Activated naive CD4-positive, alpha-beta T cell treated with anti-CD3 and anti-CD28 coated beads, Interleukin-2, amount 50 U/mL, for 72 hours (primary cell): ENCODE measurements at regions not wholly inside any gene's neighbourhood (a gene's known extent, or its start where the extent isn't known, plus 50 kb on each side); places are given as distances from the start of the nearest gene placed in this dataset.
"Not testable (repeated sequence)": the region's sequence is repeated elsewhere in the genome, so short reads cannot be mapped to it uniquely, and the experiment has no call there.

ENCODE experiments used
- ATAC-seq, 2 donors: fragments of 150-1000 bp; cut with Tn5 transposase; 2 replicates each; pipeline ENCODE4 v1.10.0; 2021; ENCODE audit warnings: mild to moderate bottlenecking in 2 of 2, moderate library complexity in 2 of 2
- DNase-seq, 2 donors: peaks; one replicate each; pipeline ENCODE4 v3.0.0; 2021 to 2022; ENCODE audit warnings: low spot score in 2 of 2
- H3K27ac Mint-ChIP-seq, 2 donors: one replicate each; pipeline ENCODE4 v1.8.0; 2022; ENCODE audit warnings: mild to moderate bottlenecking in 2 of 2, mixed read lengths in 2 of 2
- H3K36me3 Mint-ChIP-seq, 2 donors: one replicate each; pipeline ENCODE4 v1.8.0; 2022; ENCODE audit warnings: mixed read lengths in 2 of 2
- H3K9me3 Mint-ChIP-seq, 2 donors: one replicate each; pipeline ENCODE4 v1.8.0; 2022; ENCODE audit warnings: mixed read lengths in 2 of 2

- H3K9me3 Mint-ChIP-seq, result peaks cover 0 to 3% of the 10 kb centered on the region in 2 donors
- peak; percentile 66 to 73 for ATAC-seq
- H3K36me3 Mint-ChIP-seq, result no peaks in the 10 kb centered on the region
- DNase-seq, result no peak
- H3K27ac Mint-ChIP-seq, result no peak overlapping the region
These were observed 230.2 kb downstream of the ZNF621 start for GRCh38 chr3:40754994-40755393.

DNA sequence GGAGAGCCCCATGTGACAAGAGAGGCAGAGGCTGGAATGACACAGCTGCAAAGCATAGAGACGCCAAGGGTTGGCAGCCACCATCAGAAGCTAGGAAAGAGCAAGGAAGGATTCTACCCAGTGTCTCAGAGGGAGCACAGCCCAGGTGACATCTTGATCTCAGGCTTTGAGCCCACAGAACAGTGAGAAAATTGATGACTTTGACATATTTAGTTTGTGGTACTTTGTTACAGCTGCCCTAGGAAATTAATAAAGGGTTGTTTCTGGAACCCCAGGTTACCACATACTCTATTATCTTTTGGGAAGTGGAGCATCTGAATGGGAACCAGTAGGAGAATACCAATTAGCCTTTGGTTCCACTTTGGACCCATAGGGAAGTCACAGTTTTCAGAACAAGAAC is 231.7 kb downstream of the ZNF621 start:
- Mint-ChIP-seq H3K27ac (no peak overlapping the region), H3K36me3 (peaks cover 0 to 5% of the 10 kb centered on the region in 2 donors), H3K9me3 (peaks cover 4 to 7% of the 10 kb centered on the region in 2 donors)
- ATAC-seq (no peak), DNase-seq (no peak)

DNA sequence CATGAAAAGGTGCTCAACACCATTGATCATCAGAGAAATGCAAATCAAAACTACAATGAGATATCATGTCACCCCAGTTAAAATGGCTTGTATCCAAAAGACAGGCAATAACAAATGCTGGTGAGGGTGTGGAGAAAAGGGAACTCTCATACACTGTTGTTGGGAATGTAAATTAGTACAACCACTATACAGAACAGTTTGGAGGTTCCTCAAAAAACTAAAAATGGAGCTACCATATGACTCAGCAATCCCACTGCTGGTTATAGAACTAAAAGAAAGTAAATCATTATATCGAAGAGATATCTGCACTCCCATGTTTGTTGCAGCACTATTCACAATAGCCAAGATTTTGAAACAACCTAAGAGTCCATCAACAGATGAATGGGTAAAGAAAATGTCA is 238.0 kb downstream of the ZNF621 start:
- not testable (repeated sequence) for H3K9me3 Mint-ChIP-seq, H3K27ac Mint-ChIP-seq, H3K36me3 Mint-ChIP-seq, ATAC-seq, DNase-seq

DNA sequence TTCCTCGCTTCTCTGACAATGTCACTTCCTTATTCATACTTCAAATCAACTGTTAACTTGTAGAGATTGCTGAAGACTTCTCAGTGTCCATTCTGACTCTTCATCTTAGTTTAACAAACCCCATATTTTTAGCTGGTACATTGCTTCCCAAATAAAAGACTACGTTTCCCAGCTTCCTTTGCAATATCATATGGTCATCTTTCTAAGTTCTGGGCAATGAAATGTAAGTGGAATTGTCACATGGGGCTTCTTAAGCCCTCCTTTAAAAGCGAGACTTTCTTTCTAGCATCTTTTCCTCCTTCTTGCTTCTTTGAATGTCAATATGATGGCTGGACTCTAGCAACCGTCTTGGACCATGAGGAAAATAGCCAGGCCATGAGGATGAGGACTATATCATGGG is 239.0 kb downstream of the ZNF621 start:
- DNase-seq (no peak), ATAC-seq (no peak)
- Mint-ChIP-seq H3K36me3 (peaks cover 0 to 5% of the 10 kb centered on the region in 2 donors), H3K9me3 (peaks cover 4% of the 10 kb centered on the region in 2 donors), H3K27ac (no peak overlapping the region)

GRCh38 chr3:40764747-40765146 is 240.0 kb downstream of the ZNF621 start:
- DNase-seq, result no peak
- Mint-ChIP-seq H3K36me3 (peaks cover 0 to 5% of the 10 kb centered on the region in 2 donors), H3K9me3 (peaks cover 4% of the 10 kb centered on the region in 2 donors), H3K27ac (no peak overlapping the region)
- ATAC-seq, result no peak

- peak in 1 of 2 donors; percentile 68 for ATAC-seq
- peaks cover 3 to 4% of the 10 kb centered on the region in 2 donors for H3K9me3 Mint-ChIP-seq
- H3K27ac Mint-ChIP-seq, result no peak overlapping the region
- peaks cover 0 to 4% of the 10 kb centered on the region in 2 donors for H3K36me3 Mint-ChIP-seq
- DNase-seq, result no peak
These were observed 241.1 kb downstream of the ZNF621 start for GRCh38 chr3:40765884-40766283.

GRCh38 chr3:40766396-40766795 is 241.6 kb downstream of the ZNF621 start:
- DNase-seq (no peak), ATAC-seq (no peak)
- Mint-ChIP-seq H3K9me3 (no peaks in the 10 kb centered on the region), H3K27ac (peak overlapping the region in 1 of 2 donors; percentile 38), H3K36me3 (no peaks in the 10 kb centered on the region)

- ATAC-seq (no peak), DNase-seq (no peak)
- Mint-ChIP-seq H3K9me3 (no peaks in the 10 kb centered on the region), H3K36me3 (no peaks in the 10 kb centered on the region), H3K27ac (no peak overlapping the region)
These were observed 243.3 kb downstream of the ZNF621 start for GRCh38 chr3:40768046-40768445.

- no peak for DNase-seq
- no peak for ATAC-seq
- H3K36me3 Mint-ChIP-seq, result no peaks in the 10 kb centered on the region
- H3K27ac Mint-ChIP-seq, result no peak overlapping the region
- no peaks in the 10 kb centered on the region for H3K9me3 Mint-ChIP-seq
These were observed 243.8 kb downstream of the ZNF621 start for GRCh38 chr3:40768536-40768935.

GRCh38 chr3:40770061-40770460 is 245.3 kb downstream of the ZNF621 start:
- no peak for DNase-seq

DNA sequence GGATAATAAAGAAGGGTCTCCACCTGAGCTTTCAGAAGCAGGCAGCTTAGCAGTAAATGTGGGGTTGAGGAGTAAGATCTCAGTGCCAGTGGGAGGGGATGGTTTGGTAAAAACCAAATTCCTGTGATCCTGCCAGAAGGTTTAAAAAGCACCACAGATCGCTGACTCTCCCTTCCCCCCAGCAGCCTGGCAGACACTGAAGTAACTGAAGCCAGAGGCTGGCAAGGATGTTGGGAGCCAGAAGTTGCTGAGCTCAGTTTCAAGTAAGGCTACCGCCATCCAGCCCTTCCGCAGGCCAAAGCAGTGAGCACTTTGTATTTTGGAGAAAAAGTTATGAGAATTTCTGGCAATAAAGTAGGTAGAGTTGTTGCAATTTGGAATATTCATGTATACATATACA is 246.4 kb downstream of the ZNF621 start:
- Mint-ChIP-seq H3K36me3 (no peaks in the 10 kb centered on the region), H3K27ac (no peak overlapping the region), H3K9me3 (no peaks in the 10 kb centered on the region)
- no peak for ATAC-seq
- DNase-seq, result no peak

More at GRCh38 chr3:40770061-40770460, 245.3 kb downstream of the ZNF621 start:
- Mint-ChIP-seq H3K27ac (no peak overlapping the region), H3K36me3 (no peaks in the 10 kb centered on the region), H3K9me3 (no peaks in the 10 kb centered on the region)
- peak in 1 of 2 donors; percentile 63 for ATAC-seq

GRCh38 chr3:40779039-40779438 is 254.3 kb downstream of the ZNF621 start:
- H3K36me3 Mint-ChIP-seq, result no peaks in the 10 kb centered on the region
- DNase-seq (no peak), ATAC-seq (no peak)
- no peaks in the 10 kb centered on the region for H3K9me3 Mint-ChIP-seq
- H3K27ac Mint-ChIP-seq, result no peak overlapping the region

DNA sequence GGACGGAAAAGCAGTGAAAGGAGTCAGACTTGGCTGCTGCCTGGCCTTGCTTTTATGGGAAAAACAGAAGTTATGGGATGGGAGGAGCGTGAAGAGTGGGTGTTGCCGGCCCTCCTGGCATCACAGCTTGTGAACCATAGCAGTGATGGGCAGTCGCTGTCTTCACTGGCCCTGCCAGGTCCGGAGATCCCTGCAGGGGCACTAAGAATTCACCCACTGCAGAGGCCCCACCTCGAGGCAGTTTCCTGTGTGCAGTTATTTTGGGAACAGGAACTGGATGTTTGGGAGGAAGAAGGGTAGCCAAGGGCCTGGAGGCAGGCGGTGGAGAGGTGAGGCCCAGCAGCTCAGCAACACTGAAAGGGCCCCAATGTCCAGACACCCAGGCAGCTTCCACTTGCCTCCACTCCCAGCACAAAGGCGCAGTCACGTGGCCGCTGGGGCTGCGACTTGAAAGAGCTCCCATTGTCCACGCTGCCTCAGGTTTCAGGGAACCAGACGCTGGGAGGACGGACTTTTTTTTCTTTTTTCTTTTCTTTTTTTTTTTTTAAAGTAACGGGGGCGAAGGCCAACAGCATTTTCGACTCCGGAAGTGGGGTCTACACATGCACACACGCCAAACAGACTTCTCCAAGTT is 255.6 kb downstream of the ZNF621 start:
- no peaks in the 10 kb centered on the region for H3K9me3 Mint-ChIP-seq
- ATAC-seq (no peak), DNase-seq (no peak)
- no peak overlapping the region for H3K27ac Mint-ChIP-seq
- no peaks in the 10 kb centered on the region for H3K36me3 Mint-ChIP-seq

DNA sequence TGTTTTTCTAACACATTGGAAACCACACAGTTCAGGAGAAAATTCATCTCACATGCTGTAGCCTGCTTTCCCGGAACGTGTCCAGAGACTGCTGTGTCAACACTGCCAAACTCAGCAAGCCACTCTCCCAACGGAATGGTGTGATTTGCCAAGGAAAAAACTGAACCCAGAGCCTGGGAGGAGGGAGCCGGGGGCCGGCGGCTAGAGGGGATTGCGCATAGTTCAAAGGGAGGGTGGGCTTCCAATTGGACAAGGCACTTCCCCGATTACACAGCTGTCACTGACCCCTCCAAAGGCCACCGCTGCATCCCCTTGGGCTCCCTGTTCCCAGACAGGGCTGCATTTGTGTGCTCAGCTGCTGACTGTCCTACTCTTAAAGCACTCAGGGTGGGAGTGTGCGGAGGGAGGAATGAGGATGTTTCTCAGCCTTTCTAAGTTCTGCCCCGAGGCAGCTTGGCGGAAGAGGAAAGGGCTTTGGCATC is 256.2 kb downstream of the ZNF621 start:
- DNase-seq, result no peak
- H3K9me3 Mint-ChIP-seq, result no peaks in the 10 kb centered on the region
- no peak overlapping the region for H3K27ac Mint-ChIP-seq
- no peaks in the 10 kb centered on the region for H3K36me3 Mint-ChIP-seq
- ATAC-seq, result no peak

GRCh38 chr3:40782111-40782721 is 257.5 kb downstream of the ZNF621 start:
- DNase-seq (no peak), ATAC-seq (peak in 1 of 2 donors; percentile 40)
- Mint-ChIP-seq H3K27ac (no peak overlapping the region), H3K36me3 (peaks cover 0 to 5% of the 10 kb centered on the region in 2 donors), H3K9me3 (peaks cover 0 to 7% of the 10 kb centered on the region in 2 donors)

DNA sequence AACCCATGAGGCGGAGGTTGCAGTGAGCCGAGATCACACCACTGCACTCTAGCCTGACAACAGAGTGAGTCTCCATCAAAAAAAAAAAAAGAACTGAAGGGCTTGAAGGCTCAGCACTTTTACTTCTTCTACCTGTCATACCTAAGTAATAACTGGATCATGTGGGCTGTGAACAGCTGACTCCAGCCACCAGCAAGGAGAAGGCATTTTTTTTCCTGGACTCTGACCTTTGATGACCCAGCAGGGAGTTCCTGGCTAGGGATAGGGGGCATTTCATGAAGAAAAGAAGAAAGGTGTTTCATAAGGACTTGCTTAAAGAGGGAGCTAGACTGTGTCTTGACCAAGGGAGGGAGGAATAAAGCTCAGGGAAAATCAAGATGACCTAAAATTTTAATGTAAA is 266.0 kb downstream of the ZNF621 start:
- ATAC-seq, result no peak
- Mint-ChIP-seq H3K36me3 (peaks cover 0 to 5% of the 10 kb centered on the region in 2 donors), H3K9me3 (peaks cover 0 to 12% of the 10 kb centered on the region in 2 donors), H3K27ac (no peak overlapping the region)
- DNase-seq, result no peak

DNA sequence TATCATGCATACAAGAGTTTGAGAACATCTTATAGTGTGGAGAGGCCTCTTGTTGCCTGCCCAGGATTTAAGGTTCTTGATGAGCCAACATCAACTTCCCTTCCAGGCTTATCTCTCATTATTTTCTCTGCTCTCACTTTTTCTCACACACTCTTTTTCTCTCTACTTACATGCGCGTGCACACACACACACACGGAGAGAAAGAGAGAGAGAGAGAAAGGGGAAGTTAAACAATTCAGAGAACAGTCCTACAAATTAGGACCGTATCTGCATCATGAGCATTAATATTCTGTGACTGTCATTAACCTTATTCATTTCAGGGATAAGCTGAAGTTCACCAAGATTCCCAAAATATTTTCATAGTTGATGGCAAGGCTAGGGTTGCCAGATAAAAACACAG is 269.0 kb downstream of the ZNF621 start:
- ATAC-seq (no peak), DNase-seq (no peak)
- Mint-ChIP-seq H3K9me3 (peaks cover 0 to 5% of the 10 kb centered on the region in 2 donors), H3K27ac (no peak overlapping the region), H3K36me3 (no peaks in the 10 kb centered on the region)

GRCh38 chr3:40800343-40800742 is 275.6 kb downstream of the ZNF621 start:
- no peak overlapping the region for H3K27ac Mint-ChIP-seq
- no peaks in the 10 kb centered on the region for H3K36me3 Mint-ChIP-seq
- ATAC-seq (no peak), DNase-seq (no peak)
- H3K9me3 Mint-ChIP-seq, result peaks cover 3 to 4% of the 10 kb centered on the region in 2 donors
